ENCODE measurements at regions not wholly inside any gene's neighbourhood (a gene's known extent, or its start where the extent isn't known, plus 50 kb on each side); places are given as distances from the start of the nearest gene placed in this dataset.
"Not testable (repeated sequence)": the region's sequence is repeated elsewhere in the genome, so short reads cannot be mapped to it uniquely, and the experiment has no call there.

DNA sequence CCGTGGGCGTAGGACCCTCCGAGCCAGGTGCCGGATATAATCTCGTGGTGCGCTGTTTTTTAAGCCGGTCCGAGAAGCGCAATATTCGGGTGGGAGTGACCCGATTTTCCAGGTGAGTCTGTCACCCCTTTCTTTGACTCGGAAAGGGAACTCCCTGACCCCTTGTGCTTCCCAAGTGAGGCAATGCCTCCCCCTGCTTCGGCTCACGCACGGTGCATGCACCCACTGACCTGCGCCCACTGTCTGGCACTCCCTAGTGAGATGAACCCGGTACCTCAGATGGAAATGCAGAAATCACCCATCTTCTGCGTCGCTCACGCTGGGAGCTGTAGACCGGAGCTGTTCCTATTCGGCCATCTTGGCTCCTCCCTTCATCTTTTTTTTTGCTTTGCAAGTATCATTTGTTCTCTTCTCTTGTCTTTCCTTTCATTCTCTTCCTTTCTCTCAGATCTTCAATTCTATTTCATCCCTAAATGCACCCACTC is 50.2 kb upstream of the CSNK1A1L start:
- 0% methylated on average over 3 of the region's 22 CpGs for WGBS (ENCODE audit: insufficient coverage, low coverage, missing lambda C conversion rate)
- H3K9me3 ChIP-seq (replicated peaks; ENCODE audit: control insufficient read depth, insufficient read depth, low read depth, low read length); intact Hi-C loops (cut with micrococcal nuclease); DNase-seq (ENCODE audit: extremely low read depth in 1 of 4, low spot score in 3 of 4); H3K9me1 ChIP-seq (ENCODE audit: control insufficient read depth, insufficient read depth, low read length); H3K4me2 ChIP-seq (ENCODE audit: insufficient read depth, low read length); H4K20me1 ChIP-seq (replicated peaks; ENCODE audit: control insufficient read depth, insufficient read depth, low read length); CTCF ChIA-PET (ENCODE audit: low intra/inter-chr PET ratio); in situ Hi-C loops (cut with MboI); FAIRE-seq; H3K27ac ChIP-seq (ENCODE audit: extremely low read depth, low read depth, low read length); H3K79me2 ChIP-seq (ENCODE audit: control insufficient read depth, insufficient read depth, low read length); H3K4me1 ChIP-seq (replicated peaks in 1 of 2; ENCODE audit: control insufficient read depth in 2 of 2, insufficient read depth in 2 of 2, low read length in 2 of 2); POLR2A ChIA-PET; ATAC-seq; H3K27me3 ChIP-seq (ENCODE audit: control insufficient read depth in 2 of 2, insufficient read depth in 2 of 2, low read length in 2 of 2); BruUV-seq (replicated peaks); H3K36me3 ChIP-seq (ENCODE audit: control insufficient read depth, insufficient read depth, low read length); H3K9ac ChIP-seq (ENCODE audit: insufficient read depth in 1 of 2, low read depth in 2 of 2, low read length in 2 of 2): not testable (repeated sequence)
- TF ChIP-seq ZNF24 (IDR thresholded peaks at IDR 0.05) = peak; percentile 81
- TF ChIP-seq NRF1 (conservative IDR thresholded peaks at IDR 0.05 in 1 of 2, IDR thresholded peaks at IDR 0.05 in 1 of 2) = 0 out of 4 replicates have a peak, but pooled peaks of 1 of the 2 experiments have one; percentile 9
- Histone ChIP-seq H3K4me3 (peak overlapping the region; percentile 19; the same call in 1 of the 2 replicates), H2AFZ (ENCODE audit: low read depth, low read length) (peak overlapping the region; percentile 82)
